ENCODE measurements at regions not wholly inside any gene's neighbourhood (a gene's known extent, or its start where the extent isn't known, plus 50 kb on each side); places are given as distances from the start of the nearest gene placed in this dataset.

GRCh38 chr2:51212374-51212773, 180.4 kb upstream of the NRXN1 start:
- no peaks in the 10 kb centered on the region for H3K4me1 ChIP-seq
- H3K4me3 ChIP-seq (ENCODE audit: low read depth, low read length): no peak overlapping the region
- H3K36me3 ChIP-seq: no peaks in the 10 kb centered on the region
- H3K27me3 ChIP-seq: no peaks in the 10 kb centered on the region
- no peak for DNase-seq
- H3K9me3 ChIP-seq: no peaks in the 10 kb centered on the region
- TF ChIP-seq, protein P1, sequence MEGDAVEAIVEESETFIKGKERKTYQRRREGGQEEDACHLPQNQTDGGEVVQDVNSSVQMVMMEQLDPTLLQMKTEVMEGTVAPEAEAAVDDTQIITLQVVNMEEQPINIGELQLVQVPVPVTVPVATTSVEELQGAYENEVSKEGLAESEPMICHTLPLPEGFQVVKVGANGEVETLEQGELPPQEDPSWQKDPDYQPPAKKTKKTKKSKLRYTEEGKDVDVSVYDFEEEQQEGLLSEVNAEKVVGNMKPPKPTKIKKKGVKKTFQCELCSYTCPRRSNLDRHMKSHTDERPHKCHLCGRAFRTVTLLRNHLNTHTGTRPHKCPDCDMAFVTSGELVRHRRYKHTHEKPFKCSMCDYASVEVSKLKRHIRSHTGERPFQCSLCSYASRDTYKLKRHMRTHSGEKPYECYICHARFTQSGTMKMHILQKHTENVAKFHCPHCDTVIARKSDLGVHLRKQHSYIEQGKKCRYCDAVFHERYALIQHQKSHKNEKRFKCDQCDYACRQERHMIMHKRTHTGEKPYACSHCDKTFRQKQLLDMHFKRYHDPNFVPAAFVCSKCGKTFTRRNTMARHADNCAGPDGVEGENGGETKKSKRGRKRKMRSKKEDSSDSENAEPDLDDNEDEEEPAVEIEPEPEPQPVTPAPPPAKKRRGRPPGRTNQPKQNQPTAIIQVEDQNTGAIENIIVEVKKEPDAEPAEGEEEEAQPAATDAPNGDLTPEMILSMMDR (IDR thresholded peaks at IDR 0.05; ENCODE audit: low read depth, low read length): no peak

- Histone ChIP-seq H3K9me3 (no peaks in the 10 kb centered on the region), H3K36me3 (no peaks in the 10 kb centered on the region), H3K27me3 (no peaks in the 10 kb centered on the region), H3K4me3 (ENCODE audit: low read depth, low read length) (no peak overlapping the region), H3K4me1 (no peaks in the 10 kb centered on the region)
- TF ChIP-seq, protein P1 (IDR thresholded peaks at IDR 0.05; ENCODE audit: low read depth, low read length): no peak
- DNase-seq: no peak
These were observed 176.6 kb upstream of the NRXN1 start for GRCh38 chr2:51208521-51208920.

DNA sequence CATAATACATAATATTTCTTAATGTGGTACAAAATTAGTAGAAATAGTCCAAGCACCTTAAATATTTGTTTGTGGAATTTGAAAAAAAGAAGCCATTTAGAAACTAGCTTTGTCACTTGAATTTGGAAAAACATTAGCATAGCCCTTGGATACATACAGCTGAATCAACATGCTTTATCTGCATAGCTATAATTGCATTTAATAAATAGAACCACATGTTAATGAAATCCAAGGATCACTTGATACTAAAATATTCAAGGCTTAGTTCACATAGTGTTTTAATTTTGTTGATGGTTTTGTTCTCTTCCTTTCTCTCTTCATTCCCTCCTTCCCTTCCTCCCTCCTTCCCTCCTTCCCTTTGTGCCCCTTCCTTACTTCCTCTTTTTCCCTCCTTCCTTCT, 169.4 kb upstream of the NRXN1 start:
- no peak overlapping the region for H3K4me3 ChIP-seq (ENCODE audit: low read depth, low read length)
- no peaks in the 10 kb centered on the region for H3K36me3 ChIP-seq
- DNase-seq: no peak
- H3K27me3 ChIP-seq: no peaks in the 10 kb centered on the region
- H3K9me3 ChIP-seq: no peaks in the 10 kb centered on the region
- TF ChIP-seq, protein P1 (IDR thresholded peaks at IDR 0.05; ENCODE audit: low read depth, low read length): no peak
- H3K4me1 ChIP-seq: no peaks in the 10 kb centered on the region

GRCh38 chr2:51194656-51195055, 162.7 kb upstream of the NRXN1 start:
- H3K4me1 ChIP-seq: no peaks in the 10 kb centered on the region
- DNase-seq: no peak
- no peaks in the 10 kb centered on the region for H3K36me3 ChIP-seq
- no peak overlapping the region for H3K4me3 ChIP-seq (ENCODE audit: low read depth, low read length)
- H3K27me3 ChIP-seq: no peaks in the 10 kb centered on the region
- TF ChIP-seq, protein P1 (IDR thresholded peaks at IDR 0.05; ENCODE audit: low read depth, low read length): no peak
- no peaks in the 10 kb centered on the region for H3K9me3 ChIP-seq

DNA sequence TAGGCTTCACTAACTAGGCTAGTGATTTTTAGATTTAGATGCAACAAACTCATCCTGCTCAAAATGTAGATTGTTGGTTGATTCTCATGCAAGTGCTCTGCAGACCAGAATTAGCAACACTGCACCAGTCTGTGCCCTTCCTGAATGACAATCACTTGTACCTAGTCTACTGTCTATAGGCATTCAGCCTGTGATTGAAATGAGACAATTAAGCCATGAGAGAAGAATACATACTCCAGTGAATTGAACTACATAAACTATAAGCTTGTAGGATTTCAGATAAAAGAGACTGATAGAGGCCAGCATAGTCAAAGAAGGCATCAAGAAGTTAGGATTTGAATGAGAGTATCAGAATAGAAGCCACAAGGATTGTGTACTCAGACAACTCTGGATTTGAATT, 138.3 kb upstream of the NRXN1 start:
- H3K4me1 ChIP-seq: no peaks in the 10 kb centered on the region
- no peaks in the 10 kb centered on the region for H3K27me3 ChIP-seq
- no peaks in the 10 kb centered on the region for H3K36me3 ChIP-seq
- DNase-seq: no peak
- no peak overlapping the region for H3K4me3 ChIP-seq (ENCODE audit: low read depth, low read length)
- H3K9me3 ChIP-seq: no peaks in the 10 kb centered on the region
- TF ChIP-seq, protein P1 (IDR thresholded peaks at IDR 0.05; ENCODE audit: low read depth, low read length): no peak

DNA sequence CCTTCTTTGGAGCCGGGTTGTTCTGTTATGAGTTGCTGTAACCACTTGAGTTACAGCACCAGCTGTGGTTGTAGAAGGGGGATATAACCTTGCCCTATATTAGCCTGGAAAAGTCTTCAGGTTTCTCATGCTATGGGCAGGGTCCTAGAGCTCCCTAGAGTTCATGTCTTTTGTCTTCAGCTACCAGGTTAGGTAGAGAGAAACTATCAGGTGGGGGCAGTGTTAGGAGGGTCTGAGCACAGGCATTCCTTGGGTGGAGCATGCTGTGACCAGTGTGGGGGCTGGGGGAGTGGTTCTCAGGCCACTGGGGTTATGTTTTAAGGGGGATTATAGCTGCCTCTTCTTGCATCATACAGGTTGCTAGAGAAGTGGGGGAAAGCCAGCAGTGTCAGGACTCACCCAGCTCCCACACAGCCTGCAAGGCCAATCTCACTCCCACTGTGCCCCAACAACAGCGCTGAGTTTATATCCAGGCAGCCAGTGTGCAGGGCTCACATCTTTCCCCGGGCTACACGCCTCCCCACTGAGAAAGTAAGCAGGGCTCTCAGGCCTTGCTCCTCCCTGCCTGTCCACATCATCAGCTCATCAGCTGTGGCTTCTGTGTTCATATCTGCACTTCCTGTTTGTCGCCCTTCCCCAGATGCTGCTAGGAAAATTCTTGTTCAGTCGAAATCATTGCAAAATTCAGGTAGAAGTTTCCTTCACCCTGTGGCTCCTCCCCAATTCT, 133.8 kb upstream of the NRXN1 start:
- Histone ChIP-seq H3K4me3 (ENCODE audit: low read depth, low read length) (no peak overlapping the region), H3K27me3 (no peaks in the 10 kb centered on the region), H3K9me3 (no peaks in the 10 kb centered on the region), H3K36me3 (no peaks in the 10 kb centered on the region), H3K4me1 (no peaks in the 10 kb centered on the region)
- TF ChIP-seq, protein P1 (IDR thresholded peaks at IDR 0.05; ENCODE audit: low read depth, low read length): no peak
- no peak for DNase-seq

Data from BE2C (cell line).